Stimulated activated CD4-positive, alpha-beta T cell treated with anti-CD3 and anti-CD28 coated beads, TNF-alpha, amount 100 ng/mL, for 4 hours (primary cell): ENCODE measurements at regions not wholly inside any gene's neighbourhood (a gene's known extent, or its start where the extent isn't known, plus 50 kb on each side); places are given as distances from the start of the nearest gene placed in this dataset.

Experiments used
- DNase-seq, 3 experiments: peaks; one replicate each; pipeline ENCODE4 v3.0.0-alpha.2; 2020; ENCODE audit warnings: low read depth in 3 of 3

GRCh38 chr13:21960108-21960507 is 289.2 kb downstream of the FGF9 start:
- DNase-seq, result no peak

- DNase-seq, result no peak
Observed at GRCh38 chr13:21964686-21965085, 293.8 kb downstream of the FGF9 start.

GRCh38 chr13:21965095-21965494 is 294.2 kb downstream of the FGF9 start:
- DNase-seq, result no peak

GRCh38 chr13:21966014-21966413 is 295.1 kb downstream of the FGF9 start:
- no peak for DNase-seq

- DNase-seq, result no peak
Observed at GRCh38 chr13:21967871-21968270, 297.0 kb downstream of the FGF9 start.

GRCh38 chr13:21970172-21970571 is 299.3 kb downstream of the FGF9 start:
- no peak for DNase-seq

- no peak for DNase-seq
Observed at GRCh38 chr13:21970918-21971317, 300.0 kb downstream of the FGF9 start.

- DNase-seq, result no peak
Observed at GRCh38 chr13:21971662-21972621, 301.1 kb downstream of the FGF9 start.

- DNase-seq, result no peak
Observed at GRCh38 chr13:21973437-21974125, 302.7 kb downstream of the FGF9 start.

GRCh38 chr13:21974741-21975140 is 303.9 kb downstream of the FGF9 start:
- DNase-seq, result no peak

- DNase-seq, result no peak
Observed at GRCh38 chr13:21976159-21976558, 305.3 kb downstream of the FGF9 start.

- DNase-seq, result no peak
Observed at GRCh38 chr13:21979161-21979806, 308.4 kb downstream of the FGF9 start.

GRCh38 chr13:21980049-21980448 is 309.2 kb downstream of the FGF9 start:
- no peak for DNase-seq

GRCh38 chr13:21984156-21984555 is 313.3 kb downstream of the FGF9 start:
- DNase-seq, result no peak

- DNase-seq, result no peak
Observed at GRCh38 chr13:21986602-21987001, 315.7 kb downstream of the FGF9 start.

- no peak for DNase-seq
Observed at GRCh38 chr13:21987793-21988192, 316.9 kb downstream of the FGF9 start.

GRCh38 chr13:21988624-21989023 is 317.8 kb downstream of the FGF9 start:
- DNase-seq, result no peak

- DNase-seq, result no peak
Observed at GRCh38 chr13:21996049-21996448, 325.2 kb downstream of the FGF9 start.

- no peak for DNase-seq
Observed at GRCh38 chr13:21997726-21998125, 326.9 kb downstream of the FGF9 start.

- no peak for DNase-seq
Observed at GRCh38 chr13:21998279-21998990, 327.6 kb downstream of the FGF9 start.

- DNase-seq, result no peak
Observed at GRCh38 chr13:21999666-22000065, 328.8 kb downstream of the FGF9 start.

- no peak for DNase-seq
Observed at GRCh38 chr13:22000191-22000590, 329.3 kb downstream of the FGF9 start.
